Breast epithelium (tissue), 3 donors: ENCODE measurements at regions not wholly inside any gene's neighbourhood (a gene's known extent, or its start where the extent isn't known, plus 50 kb on each side); places are given as distances from the start of the nearest gene placed in this dataset.

Experiments
- CTCF ChIP-seq, 3 donors: fragments of 450-650 bp; IDR thresholded peaks; one replicate each; pipeline ENCODE4 v1.5.1; 2016 to 2017; ENCODE audit warnings: antibody characterized with exemption in 3 of 3, mild to moderate bottlenecking in 3 of 3, moderate library complexity in 3 of 3
- POLR2A ChIP-seq: fragments of 450-650 bp; IDR thresholded peaks from one replicate; pipeline ENCODE4 v1.6.1; 2016; ENCODE audit warnings: antibody characterized with exemption, mild to moderate bottlenecking, moderate library complexity

GRCh38 chr22:47862394-47862793 is 1099.9 kb downstream of the TBC1D22A start:
- no peak for TF ChIP-seq POLR2A
- TF ChIP-seq CTCF (IDR thresholded peaks at IDR 0.05) = no peak
